ENCODE measurements at regions not wholly inside any gene's neighbourhood (a gene's known extent, or its start where the extent isn't known, plus 50 kb on each side); places are given as distances from the start of the nearest gene placed in this dataset.
A peak's percentile ranks its signal among the peaks of the same experiment; 100 is the strongest.

GRCh38 chr9:86723346-86723745 lies 224.0 kb downstream of the GAS1 start:
- no peak for TF ChIP-seq CTCF (IDR thresholded peaks at IDR 0.05; ENCODE audit: control insufficient read depth, insufficient read depth, low read depth, low read length, missing control alignments)
- no peak for DNase-seq (ENCODE audit: low read depth)

GRCh38 chr9:86722706-86723075 lies 224.6 kb downstream of the GAS1 start:
- no peak overlapping the region for H3K4me3 ChIP-seq (ENCODE audit: control insufficient read depth, low read depth, low read length)
- no peak for TF ChIP-seq CTCF (IDR thresholded peaks at IDR 0.05; ENCODE audit: control insufficient read depth, insufficient read depth, low read depth, low read length, missing control alignments)
- DNase-seq (ENCODE audit: low read depth), result no peak

More at GRCh38 chr9:86723346-86723745, 224.0 kb downstream of the GAS1 start:
- H3K4me3 ChIP-seq (ENCODE audit: control insufficient read depth, low read depth, low read length), result no peak overlapping the region

GRCh38 chr9:86721843-86722705 lies 225.2 kb downstream of the GAS1 start:
- H3K4me3 ChIP-seq (ENCODE audit: control insufficient read depth, low read depth, low read length), result no peak overlapping the region
- DNase-seq (ENCODE audit: low read depth), result peak; percentile 90
- TF ChIP-seq CTCF (IDR thresholded peaks at IDR 0.05; ENCODE audit: control insufficient read depth, insufficient read depth, low read depth, low read length, missing control alignments), result no peak

GRCh38 chr9:86721226-86721781 lies 226.0 kb downstream of the GAS1 start:
- H3K4me3 ChIP-seq (ENCODE audit: control insufficient read depth, low read depth, low read length), result no peak overlapping the region
- no peak for TF ChIP-seq CTCF (IDR thresholded peaks at IDR 0.05; ENCODE audit: control insufficient read depth, insufficient read depth, low read depth, low read length, missing control alignments)
- no peak for DNase-seq (ENCODE audit: low read depth)

- DNase-seq (ENCODE audit: low read depth), result no peak
- TF ChIP-seq CTCF (IDR thresholded peaks at IDR 0.05; ENCODE audit: control insufficient read depth, insufficient read depth, low read depth, low read length, missing control alignments), result no peak
- H3K4me3 ChIP-seq (ENCODE audit: control insufficient read depth, low read depth, low read length), result no peak overlapping the region
Measured at GRCh38 chr9:86720639-86721225, 226.6 kb downstream of the GAS1 start.

GRCh38 chr9:86718388-86719049 lies 228.8 kb downstream of the GAS1 start:
- TF ChIP-seq CTCF (IDR thresholded peaks at IDR 0.05; ENCODE audit: control insufficient read depth, insufficient read depth, low read depth, low read length, missing control alignments), result no peak
- no peak overlapping the region for H3K4me3 ChIP-seq (ENCODE audit: control insufficient read depth, low read depth, low read length)

More at GRCh38 chr9:86718388-86719049, 228.8 kb downstream of the GAS1 start:
- DNase-seq (ENCODE audit: low read depth), result no peak

All from AG09309 (cell line).